Upper lobe of left lung (tissue), 4 donors: ENCODE measurements at regions not wholly inside any gene's neighbourhood (a gene's known extent, or its start where the extent isn't known, plus 50 kb on each side); places are given as distances from the start of the nearest gene placed in this dataset.

Experiments used
- CTCF ChIP-seq, 6 experiments: fragments of 450-650 bp in 4 of 6; fragments of 200-600 bp in 2 of 6; sonication (generic) in 2 of 6; IDR thresholded peaks; one replicate each; pipeline ENCODE4 v1.5.1; 2016 to 2019; ENCODE audit warnings: antibody characterized with exemption in 6 of 6
- EP300 ChIP-seq, 4 donors: sonication (generic); formaldehyde crosslinking; IDR thresholded peaks; one replicate each; pipeline ENCODE4 v1.5.1; 2017; ENCODE audit warnings: antibody characterized with exemption in 4 of 4, control low read depth in 2 of 4
- POLR2A ChIP-seq, 4 donors: fragments of 450-650 bp; IDR thresholded peaks; one replicate each; pipeline ENCODE4 v1.5.1; 2016 to 2017; ENCODE audit warnings: antibody characterized with exemption in 4 of 4, mild to moderate bottlenecking in 2 of 4
- POLR2AphosphoS5 ChIP-seq, 2 donors: sonication (generic); formaldehyde crosslinking; IDR thresholded peaks; one replicate each; pipeline ENCODE4 v1.5.1; 2017; ENCODE audit warnings: antibody characterized with exemption in 2 of 2

DNA sequence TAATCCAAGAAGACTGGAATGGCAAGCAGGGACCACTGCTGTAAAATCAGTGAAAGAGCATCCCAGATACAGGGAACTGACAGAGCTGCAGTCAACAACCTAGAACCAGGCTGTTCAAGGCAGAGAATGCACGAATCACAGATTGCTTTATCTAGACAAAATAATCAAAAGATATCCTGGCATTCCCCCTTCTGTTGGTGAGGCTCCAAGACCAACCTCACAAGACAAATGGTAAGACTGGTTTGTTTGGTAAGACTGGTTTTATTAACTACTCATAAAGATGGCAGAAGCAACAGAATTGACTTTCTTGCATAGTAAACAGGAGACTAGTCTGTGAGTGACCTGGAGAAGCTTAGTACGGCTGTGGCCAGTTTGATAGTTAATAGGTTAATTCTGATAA is 88.8 kb upstream of the AHI1 start:
- TF ChIP-seq CTCF (IDR thresholded peaks at IDR 0.05) (no peak), POLR2AphosphoS5 (IDR thresholded peaks at IDR 0.05) (no peak), POLR2A (IDR thresholded peaks at IDR 0.05) (no peak), EP300 (IDR thresholded peaks at IDR 0.05) (no peak)
